HG02970 (cell line): ENCODE measurements at regions not wholly inside any gene's neighbourhood (a gene's known extent, or its start where the extent isn't known, plus 50 kb on each side); places are given as distances from the start of the nearest gene placed in this dataset.
"Not testable (repeated sequence)": the region's sequence is repeated elsewhere in the genome, so short reads cannot be mapped to it uniquely, and the experiment has no call there.

Experiments used
- ATAC-seq: cut with Tn5 transposase; IDR thresholded peaks from one replicate; pipeline ENCODE4 v1.9.1; 2021; ENCODE audit warnings: mild to moderate bottlenecking, moderate library complexity, moderate number of reproducible peaks; ENCODE audit not compliant: unreplicated experiment, low FRiP score

- ATAC-seq = no peak
These were observed 71.8 kb downstream of the LARP7 start for GRCh38 chr4:112708772-112709171.

DNA sequence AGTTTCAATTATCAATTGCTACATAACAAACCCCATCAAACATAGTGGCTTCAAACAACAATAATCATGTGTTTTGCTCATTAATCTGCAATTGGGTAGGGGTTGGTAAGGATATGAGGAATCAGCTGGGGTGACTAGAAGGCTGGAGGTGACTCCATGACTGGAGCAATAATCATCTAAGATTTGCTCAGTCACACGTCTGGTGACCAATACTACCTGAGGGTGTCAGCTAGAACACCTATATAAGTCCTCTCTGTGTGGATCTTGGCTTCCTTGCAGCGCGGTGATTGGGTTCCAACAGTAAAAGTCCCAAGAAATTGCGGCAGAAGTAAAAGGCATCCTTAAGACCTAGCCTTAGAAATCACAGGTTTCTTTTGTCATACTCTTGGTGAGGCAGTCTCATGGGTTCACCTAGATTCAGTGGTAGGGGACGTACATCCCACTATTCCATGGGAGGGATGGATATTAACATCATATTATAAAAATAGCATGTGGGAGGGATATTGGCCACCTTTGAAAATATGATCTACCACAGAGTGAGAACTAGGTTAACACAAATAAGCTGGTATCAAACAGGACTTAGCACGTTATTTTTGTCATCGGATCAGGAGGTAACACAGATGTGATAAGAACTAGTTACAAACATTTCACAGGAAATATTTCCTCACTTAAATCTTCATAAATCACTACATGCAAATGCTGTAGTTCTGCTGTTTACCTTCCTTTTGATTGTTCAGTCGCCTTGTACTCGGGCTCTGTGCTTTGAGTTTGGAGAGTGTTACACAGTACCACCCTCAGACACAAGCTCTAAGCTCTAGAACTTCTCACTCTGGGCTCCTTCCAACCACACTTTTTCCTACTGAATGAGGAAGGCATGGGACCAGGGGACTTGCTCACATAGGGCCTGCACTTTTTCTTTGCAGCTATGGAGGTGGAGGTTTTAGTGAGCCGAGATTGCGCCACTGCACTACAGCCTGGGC lies 78.3 kb downstream of the LARP7 start:
- ATAC-seq = no peak

DNA sequence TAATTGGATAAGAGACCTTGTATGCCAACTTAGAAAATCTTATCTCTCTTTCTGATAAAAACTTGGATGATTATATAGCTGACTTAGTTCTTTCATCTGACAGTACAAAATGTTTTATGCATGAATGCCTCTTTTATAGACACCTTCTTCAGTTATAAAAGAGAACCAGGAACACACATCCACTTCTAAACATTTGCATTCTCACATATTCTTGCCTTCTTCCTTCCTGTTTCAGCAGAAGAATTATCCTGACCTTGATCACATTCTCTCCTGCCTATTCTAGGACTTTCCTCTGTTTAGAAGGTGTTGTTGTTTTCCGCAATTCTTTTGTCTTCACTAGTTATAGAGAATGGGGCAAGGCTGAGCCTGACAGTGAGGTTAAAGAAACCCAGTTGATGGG lies 80.9 kb downstream of the LARP7 start:
- ATAC-seq = no peak

- no peak for ATAC-seq
These were observed 84.7 kb downstream of the LARP7 start for GRCh38 chr4:112721627-112722026.

- no peak for ATAC-seq
These were observed 89.1 kb downstream of the LARP7 start for GRCh38 chr4:112726041-112726440.

DNA sequence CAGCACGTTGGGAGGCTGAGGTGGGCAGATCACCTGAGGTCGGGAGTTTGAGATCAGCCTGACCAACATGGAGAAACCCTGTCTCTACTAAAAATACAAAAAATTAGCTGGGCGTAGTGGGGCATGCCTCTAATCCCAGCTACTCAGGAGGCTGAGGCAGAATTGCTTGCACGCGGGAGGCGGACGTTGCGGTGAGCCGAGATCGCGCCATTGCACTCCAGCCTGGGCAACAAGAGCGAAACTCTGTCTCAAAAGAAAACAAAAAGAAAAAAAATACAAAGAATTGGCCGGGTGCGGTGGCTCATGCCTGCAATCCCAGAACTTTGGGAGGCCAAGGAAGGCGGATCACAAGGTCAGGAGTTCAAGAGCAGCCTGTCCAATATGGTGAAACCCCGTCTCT lies 90.8 kb downstream of the LARP7 start:
- ATAC-seq = not testable (repeated sequence)

GRCh38 chr4:112731715-112732114 lies 94.8 kb downstream of the LARP7 start:
- no peak for ATAC-seq

GRCh38 chr4:112732142-112732541 lies 95.2 kb downstream of the LARP7 start:
- no peak for ATAC-seq

GRCh38 chr4:112735474-112735951 lies 98.6 kb downstream of the LARP7 start:
- ATAC-seq = peak; percentile 69

DNA sequence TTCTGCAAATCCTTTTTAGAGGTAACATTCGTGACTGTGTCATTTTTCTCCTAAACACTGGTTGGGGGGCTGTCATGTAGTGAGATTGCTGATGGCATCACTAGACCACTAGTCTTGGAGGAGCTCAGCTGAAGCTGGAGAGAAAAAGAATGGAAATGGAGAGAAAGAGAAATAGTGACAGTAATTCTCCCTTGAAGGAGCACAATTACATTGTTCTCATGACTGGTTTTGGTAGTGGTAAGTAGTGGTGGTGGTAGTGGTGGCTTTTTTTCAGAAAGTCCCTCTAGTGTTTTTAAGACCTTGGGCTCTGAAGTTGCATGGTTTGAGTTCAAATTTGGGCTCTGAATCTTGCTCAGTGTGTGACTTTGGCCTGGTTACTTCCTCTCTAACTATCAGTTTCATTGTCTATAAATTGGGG lies 99.8 kb downstream of the LARP7 start:
- no peak for ATAC-seq

DNA sequence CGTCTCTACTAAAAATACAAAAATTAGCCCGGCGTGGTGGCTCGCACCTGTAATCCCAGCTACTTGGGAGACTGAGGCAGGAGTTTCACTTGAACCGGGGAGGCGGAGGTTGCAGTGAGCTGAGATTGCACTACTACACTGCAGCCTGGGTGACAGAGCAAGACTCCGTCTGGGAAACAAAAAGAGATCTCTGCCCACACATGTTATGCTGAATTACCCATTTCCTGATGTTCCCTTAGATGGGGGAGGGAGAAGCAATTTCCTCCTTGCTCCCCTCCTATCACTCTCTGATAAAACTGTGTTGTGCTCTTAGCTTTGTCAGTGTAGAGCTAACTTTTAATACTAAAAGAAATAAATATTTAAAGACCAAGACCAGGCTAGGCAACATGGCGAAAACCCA lies 102.5 kb downstream of the LARP7 start:
- ATAC-seq = no peak

DNA sequence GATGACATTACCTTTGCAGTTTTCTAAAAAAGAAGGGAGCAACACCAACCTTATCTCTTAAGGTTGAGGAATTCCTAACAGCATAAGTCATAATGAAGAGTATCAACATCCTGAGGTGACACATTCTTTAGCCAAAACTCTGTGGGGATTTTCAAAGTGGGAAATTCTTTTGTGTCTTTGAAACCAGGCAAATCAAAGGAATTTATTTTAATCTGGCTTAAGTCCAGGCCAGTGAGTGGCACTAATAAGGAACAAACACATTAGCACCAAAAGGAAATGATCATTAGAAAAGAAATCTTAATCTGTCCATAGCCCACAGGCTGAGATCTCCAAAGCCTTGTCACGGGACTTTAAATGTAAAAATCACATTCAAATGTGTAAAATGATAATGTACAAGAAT lies 110.1 kb downstream of the LARP7 start:
- no peak for ATAC-seq

- ATAC-seq = no peak
These were observed 111.5 kb downstream of the LARP7 start for GRCh38 chr4:112748352-112748878.

DNA sequence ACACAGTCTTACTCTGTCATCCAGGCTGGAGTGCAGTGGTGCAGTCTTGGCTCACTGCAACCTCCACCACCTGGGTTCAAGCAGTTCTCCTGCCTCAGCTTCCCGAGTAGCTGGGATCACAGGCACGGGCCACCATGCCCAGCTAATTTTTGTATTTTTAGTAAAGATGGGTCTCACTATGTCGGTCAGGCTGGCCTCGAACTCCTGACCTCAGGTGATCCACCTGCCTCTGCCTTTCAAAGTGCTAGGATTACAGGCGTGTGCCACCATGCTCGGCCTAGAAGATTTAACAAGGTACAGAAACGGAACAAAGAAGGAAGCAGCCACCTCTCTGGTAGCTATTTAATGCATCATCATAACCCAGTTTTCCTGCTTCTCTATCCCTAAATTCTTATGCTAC lies 113.8 kb downstream of the LARP7 start:
- ATAC-seq = not testable (repeated sequence)

DNA sequence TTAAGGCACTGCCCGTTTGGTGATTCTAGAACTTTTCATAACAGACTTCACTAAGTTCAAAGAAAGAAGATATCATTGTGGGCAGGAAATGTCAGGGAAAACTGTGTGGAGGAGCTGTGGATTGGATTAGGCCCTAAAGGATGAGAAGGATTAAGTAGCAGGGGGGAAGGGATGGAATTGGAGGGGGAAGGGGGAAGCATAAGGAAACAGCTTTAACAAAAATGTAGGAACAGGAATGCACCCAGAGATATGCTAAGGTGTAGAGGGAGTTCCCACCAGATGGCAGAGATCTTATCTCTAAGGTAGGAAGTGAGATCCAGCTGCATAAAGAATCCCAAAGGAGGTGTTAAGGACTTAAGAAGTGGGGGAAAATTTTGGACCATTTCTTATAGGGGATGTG lies 114.5 kb downstream of the LARP7 start:
- no peak for ATAC-seq

GRCh38 chr4:112752061-112752460 lies 115.1 kb downstream of the LARP7 start:
- ATAC-seq = no peak

DNA sequence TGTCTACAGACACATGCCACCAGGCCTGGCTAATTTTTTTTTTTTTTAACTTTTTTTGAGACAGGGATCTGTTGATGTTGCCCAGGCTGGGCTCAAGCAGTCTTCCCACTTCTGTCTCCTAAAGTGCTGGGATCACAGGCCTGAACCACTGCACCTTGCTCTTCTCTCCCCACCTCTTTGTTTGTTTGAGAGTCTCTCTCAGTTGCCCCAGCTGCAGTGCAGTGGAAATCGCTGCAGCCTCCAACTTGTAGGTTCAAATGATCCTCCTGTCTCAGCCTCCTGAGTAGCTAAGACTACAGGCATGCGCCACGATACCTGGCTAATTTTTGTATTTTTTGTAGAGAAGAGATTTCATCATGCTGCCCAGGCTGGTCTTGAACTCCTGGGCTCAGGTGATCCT lies 115.6 kb downstream of the LARP7 start:
- no peak for ATAC-seq

DNA sequence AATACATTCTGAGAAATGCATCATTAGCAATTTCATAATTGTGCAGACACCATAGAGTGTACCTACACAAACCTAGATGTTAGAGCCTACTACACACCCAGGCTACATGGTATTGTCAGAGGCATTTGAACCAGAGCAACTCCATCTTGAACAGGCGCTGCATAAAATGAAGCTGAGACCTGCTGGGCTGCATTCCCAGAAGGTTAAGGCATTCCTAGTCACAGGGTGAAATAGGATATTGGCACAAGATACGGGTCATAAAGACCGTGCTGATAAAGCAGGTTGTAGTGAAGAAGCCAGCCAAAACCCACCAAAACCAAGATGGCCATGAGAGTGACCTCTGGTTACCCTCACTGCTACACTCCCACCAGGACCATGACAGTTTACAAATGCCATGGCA lies 116.4 kb downstream of the LARP7 start:
- no peak for ATAC-seq

DNA sequence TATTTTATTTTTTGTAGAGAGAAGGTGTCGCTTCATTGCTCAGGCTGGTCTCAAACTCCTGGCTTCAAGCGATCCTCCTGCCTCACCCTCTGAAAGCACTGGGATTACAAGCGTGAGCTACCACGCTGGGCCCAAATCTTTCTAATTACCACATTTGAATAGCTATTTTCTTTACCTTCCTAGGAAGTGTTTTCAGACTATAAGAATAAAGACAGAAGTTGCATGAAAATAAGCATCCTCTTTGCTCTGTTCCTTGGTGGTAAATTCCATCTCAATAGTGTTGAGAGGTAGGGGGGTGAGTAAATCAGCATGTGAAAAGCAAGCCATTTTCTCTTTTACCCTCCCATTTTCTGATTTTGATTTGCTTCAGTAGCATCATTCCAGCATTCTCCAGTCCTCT lies 122.4 kb downstream of the LARP7 start:
- no peak for ATAC-seq

DNA sequence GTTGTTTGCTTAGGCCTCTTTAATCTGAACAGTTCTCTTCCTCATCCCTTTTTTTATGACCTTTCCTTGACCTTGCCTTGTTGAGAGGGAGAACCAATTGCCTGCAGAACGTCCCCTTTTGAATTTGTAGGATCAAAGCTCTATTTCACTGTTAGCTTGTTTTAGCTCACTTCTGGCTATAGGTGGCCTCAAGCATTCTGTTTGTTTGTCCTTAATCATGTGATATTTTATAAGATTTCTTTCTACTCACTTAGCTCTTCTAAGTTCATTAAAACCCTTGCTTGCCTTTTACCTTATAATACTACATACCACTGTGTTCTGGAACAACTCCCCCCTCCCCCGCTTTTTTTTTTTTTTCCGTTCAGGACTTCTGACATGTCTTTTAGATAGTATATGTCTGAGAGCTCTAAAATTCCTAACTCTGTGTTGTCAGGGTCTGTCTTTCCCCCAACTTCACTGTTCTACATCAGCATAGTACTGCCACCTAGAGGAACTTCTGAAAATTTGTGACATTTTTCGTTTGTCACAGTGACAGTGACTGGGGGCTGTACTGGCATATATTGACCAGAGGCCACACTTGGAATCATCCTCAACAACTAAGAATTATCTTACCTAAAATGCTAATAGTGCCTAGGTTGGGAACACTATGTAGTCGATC lies 128.5 kb downstream of the LARP7 start:
- ATAC-seq = peak; percentile 49

DNA sequence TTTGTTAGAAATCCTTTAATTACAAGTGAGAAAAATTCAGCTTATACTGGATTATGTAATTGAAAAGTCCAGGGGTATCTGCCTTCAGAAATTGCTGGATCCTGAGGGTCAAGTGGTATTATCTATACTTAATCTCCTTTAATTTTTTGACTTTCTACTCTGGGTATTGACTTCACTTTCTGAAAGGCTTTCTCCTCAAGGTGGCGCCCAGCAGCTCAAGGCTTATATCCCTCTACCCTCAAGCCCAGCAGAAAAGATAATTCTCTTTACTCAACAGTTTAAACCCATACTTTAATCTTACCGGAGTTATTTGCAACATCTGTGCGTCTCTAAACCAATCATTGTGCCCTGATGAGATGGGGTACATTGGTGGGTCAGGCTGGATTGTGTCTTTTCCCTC lies 129.5 kb downstream of the LARP7 start:
- no peak for ATAC-seq
